GM18502 (cell line): ENCODE measurements at regions not wholly inside any gene's neighbourhood (a gene's known extent, or its start where the extent isn't known, plus 50 kb on each side); places are given as distances from the start of the nearest gene placed in this dataset.
"Not testable (repeated sequence)": the region's sequence is repeated elsewhere in the genome, so short reads cannot be mapped to it uniquely, and the experiment has no call there.

Source experiments
- ATAC-seq: cut with Tn5 transposase; IDR thresholded peaks from one replicate; pipeline ENCODE4 v1.9.1; 2021; ENCODE audit warnings: mild to moderate bottlenecking; ENCODE audit not compliant: unreplicated experiment, poor library complexity

- no peak for ATAC-seq
Observed at GRCh38 chr7:152905949-152906348, 146.4 kb downstream of the ACTR3B start.

GRCh38 chr7:152907042-152907761 lies 147.7 kb downstream of the ACTR3B start:
- ATAC-seq, result no peak

- no peak for ATAC-seq
Observed at GRCh38 chr7:152909280-152909679, 149.7 kb downstream of the ACTR3B start.

GRCh38 chr7:152909683-152910544 lies 150.4 kb downstream of the ACTR3B start:
- ATAC-seq, result no peak

- ATAC-seq, result no peak
Observed at GRCh38 chr7:152910545-152911225, 151.1 kb downstream of the ACTR3B start.

GRCh38 chr7:152911226-152911560 lies 151.6 kb downstream of the ACTR3B start:
- ATAC-seq, result no peak

GRCh38 chr7:152911922-152912321 lies 152.4 kb downstream of the ACTR3B start:
- no peak for ATAC-seq

- ATAC-seq, result no peak
Observed at GRCh38 chr7:152912511-152912910, 153.0 kb downstream of the ACTR3B start.

- no peak for ATAC-seq
Observed at GRCh38 chr7:152913492-152913891, 153.9 kb downstream of the ACTR3B start.

GRCh38 chr7:152914014-152914844 lies 154.7 kb downstream of the ACTR3B start:
- no peak for ATAC-seq

- not testable (repeated sequence) for ATAC-seq
Observed at GRCh38 chr7:152914845-152915102, 155.2 kb downstream of the ACTR3B start.

- ATAC-seq, result no peak
Observed at GRCh38 chr7:152922318-152923081, 162.9 kb downstream of the ACTR3B start.

- no peak for ATAC-seq
Observed at GRCh38 chr7:152923711-152924110, 164.2 kb downstream of the ACTR3B start.

GRCh38 chr7:152924238-152924637 lies 164.7 kb downstream of the ACTR3B start:
- no peak for ATAC-seq

- ATAC-seq, result no peak
Observed at GRCh38 chr7:152924826-152925411, 165.4 kb downstream of the ACTR3B start.

- no peak for ATAC-seq
Observed at GRCh38 chr7:152925412-152926147, 166.0 kb downstream of the ACTR3B start.

- ATAC-seq, result no peak
Observed at GRCh38 chr7:152931633-152932032, 172.1 kb downstream of the ACTR3B start.

- no peak for ATAC-seq
Observed at GRCh38 chr7:152937282-152937681, 177.7 kb downstream of the ACTR3B start.

- ATAC-seq, result not testable (repeated sequence)
Observed at GRCh38 chr7:152946616-152947015, 187.1 kb downstream of the ACTR3B start.
